Brain microvascular endothelial cell (primary cell): ENCODE measurements at regions not wholly inside any gene's neighbourhood (a gene's known extent, or its start where the extent isn't known, plus 50 kb on each side); places are given as distances from the start of the nearest gene placed in this dataset.

Experiments used
- DNase-seq: peaks from one replicate; pipeline ENCODE4 v3.0.0-alpha.2; 2020
- H3K27ac ChIP-seq: fragments of 250-450 bp; sonication (Bioruptor Pico); 2 replicates; pipeline ENCODE4 v1.5.1; 2020; ENCODE audit warnings: mild to moderate bottlenecking, moderate library complexity
- H3K27me3 ChIP-seq: fragments of 250-450 bp; sonication (Bioruptor Pico); replicated peaks from 2 replicates; pipeline ENCODE4 v1.5.1; 2020; ENCODE audit warnings: mild to moderate bottlenecking
- H3K36me3 ChIP-seq: fragments of 250-450 bp; sonication (Bioruptor Pico); replicated peaks from 2 replicates; pipeline ENCODE4 v1.5.1; 2020; ENCODE audit warnings: mild to moderate bottlenecking
- H3K4me3 ChIP-seq: 2 replicates; pipeline ENCODE4 v1.5.1; 2011; ENCODE audit warnings: low read depth, mild to moderate bottlenecking, control low read depth, low read length, moderate library complexity
- CTCF ChIP-seq: IDR thresholded peaks from 2 replicates; pipeline ENCODE4 v1.5.1; 2011; ENCODE audit warnings: low read depth, mild to moderate bottlenecking, moderate library complexity, low read length, control low read depth, inconsistent platforms; ENCODE audit errors: missing control alignments
- in situ Hi-C: cut with HindIII; loops from 2 replicates; pipeline ENCODE4 v1.10.0; 2017; ENCODE audit warnings: low sequenced_read_pairs, low pct_ligation_motif_present

GRCh38 chr13:39803156-39803555, 147.7 kb downstream of the COG6 start:
- Histone ChIP-seq H3K27ac (no peak overlapping the region), H3K4me3 (no peak overlapping the region), H3K27me3 (no peaks in the 10 kb centered on the region), H3K36me3 (no peaks in the 10 kb centered on the region)
- in situ Hi-C loops = no loop called here
- no peak for TF ChIP-seq CTCF
- DNase-seq = no peak

- in situ Hi-C loops = no loop called here
These were observed 148.4 kb downstream of the COG6 start for GRCh38 chr13:39803851-39804250.

GRCh38 chr13:39804332-39805210, 149.1 kb downstream of the COG6 start:
- Histone ChIP-seq H3K27me3 (no peaks in the 10 kb centered on the region), H3K36me3 (no peaks in the 10 kb centered on the region)
- no peak for TF ChIP-seq CTCF

More at GRCh38 chr13:39803851-39804250, 148.4 kb downstream of the COG6 start:
- DNase-seq = no peak
- no peaks in the 10 kb centered on the region for H3K27me3 ChIP-seq
- no peak overlapping the region for H3K4me3 ChIP-seq
- H3K27ac ChIP-seq = no peak overlapping the region
- H3K36me3 ChIP-seq = no peaks in the 10 kb centered on the region
- TF ChIP-seq CTCF = no peak

GRCh38 chr13:39809466-39809865, 154.0 kb downstream of the COG6 start:
- no peak overlapping the region for H3K27ac ChIP-seq
- H3K4me3 ChIP-seq = no peak overlapping the region
- in situ Hi-C loops = no loop called here
- DNase-seq = no peak
- no peak for TF ChIP-seq CTCF
- no peaks in the 10 kb centered on the region for H3K27me3 ChIP-seq
- H3K36me3 ChIP-seq = no peaks in the 10 kb centered on the region

More at GRCh38 chr13:39804332-39805210, 149.1 kb downstream of the COG6 start:
- H3K27ac ChIP-seq = no peak overlapping the region
- no peak overlapping the region for H3K4me3 ChIP-seq
- in situ Hi-C loops = no loop called here
- DNase-seq = no peak

- H3K4me3 ChIP-seq = no peak overlapping the region
- in situ Hi-C loops = no loop called here
- peak; percentile 23 for TF ChIP-seq CTCF
These were observed 154.8 kb downstream of the COG6 start for GRCh38 chr13:39810091-39810877.

More at GRCh38 chr13:39810091-39810877, 154.8 kb downstream of the COG6 start:
- DNase-seq = no peak
- Histone ChIP-seq H3K27me3 (no peaks in the 10 kb centered on the region), H3K27ac (no peak overlapping the region), H3K36me3 (no peaks in the 10 kb centered on the region)
